Duodenal mucosa (tissue), 2 donors: ENCODE measurements at regions not wholly inside any gene's neighbourhood (a gene's known extent, or its start where the extent isn't known, plus 50 kb on each side); places are given as distances from the start of the nearest gene placed in this dataset.
A peak's percentile ranks its signal among the peaks of the same experiment; 100 is the strongest.

Experiments used
- H3K27ac ChIP-seq: one replicate; pipeline ENCODE4 v1.7.0; 2013; ENCODE audit warnings: low read depth, low read length
- H3K27me3 ChIP-seq, 2 donors: one replicate each; pipeline ENCODE4 v1.7.0; 2013; ENCODE audit warnings: low read length in 2 of 2, control low read depth in 1 of 2; ENCODE audit not compliant: insufficient read depth in 2 of 2, control insufficient read depth in 1 of 2
- H3K36me3 ChIP-seq, 2 donors: one replicate each; pipeline ENCODE4 v1.7.0; 2013; ENCODE audit warnings: low read length in 2 of 2, control low read depth in 1 of 2; ENCODE audit not compliant: insufficient read depth in 2 of 2, control insufficient read depth in 1 of 2
- H3K4me1 ChIP-seq, 2 donors: one replicate each; pipeline ENCODE4 v1.7.0; 2013; ENCODE audit warnings: low read length in 2 of 2, control low read depth in 1 of 2; ENCODE audit not compliant: insufficient read depth in 2 of 2, control insufficient read depth in 1 of 2
- H3K4me3 ChIP-seq, 2 donors: one replicate each; pipeline ENCODE4 v1.7.0; 2013; ENCODE audit warnings: low read length in 2 of 2, low read depth in 1 of 2
- H3K9ac ChIP-seq, 2 donors: one replicate each; pipeline ENCODE4 v1.7.0; 2013; ENCODE audit warnings: low read length in 2 of 2, low read depth in 1 of 2
- H3K9me3 ChIP-seq, 2 donors: one replicate each; pipeline ENCODE4 v1.7.0; 2013; ENCODE audit warnings: low read length in 2 of 2, control low read depth in 1 of 2; ENCODE audit not compliant: control insufficient read depth in 1 of 2

DNA sequence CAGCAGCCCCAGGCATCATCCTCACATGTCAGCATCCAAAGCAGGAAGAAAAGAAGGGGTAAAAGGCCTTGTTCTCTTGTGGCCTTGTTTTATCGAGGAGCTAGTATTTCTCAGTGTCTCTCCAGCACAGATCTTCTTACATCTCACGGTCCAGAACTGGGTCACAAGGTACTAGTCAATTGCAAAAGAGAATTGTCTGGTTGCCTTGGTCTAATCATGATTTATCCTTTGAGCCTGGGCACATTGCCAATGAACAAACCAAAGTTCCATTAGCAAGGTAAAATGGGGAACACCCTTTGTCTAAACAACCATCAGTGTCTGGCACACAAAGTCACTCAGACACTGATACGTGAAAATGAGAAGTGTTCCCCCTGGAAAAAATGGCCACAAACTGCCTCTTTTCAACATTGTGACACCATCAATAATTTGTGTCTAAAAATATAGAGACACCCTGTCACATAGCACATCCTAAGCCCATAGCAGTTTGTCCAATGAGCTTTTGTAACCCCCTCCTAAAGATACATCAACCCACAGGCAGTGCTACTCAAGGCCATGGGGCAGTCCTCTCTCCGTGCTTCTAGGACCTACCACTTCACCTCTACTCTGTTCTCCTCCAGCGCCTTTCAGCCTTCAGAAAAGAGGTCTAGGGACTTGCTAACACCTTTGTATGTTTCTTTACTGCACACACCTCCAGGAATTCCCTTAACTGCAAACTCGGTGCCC, 534.4 kb downstream of the MID1IP1 start:
- Histone ChIP-seq H3K4me1 (peaks cover 17 to 18% of the 10 kb centered on the region in 2 donors), H3K36me3 (no peaks in the 10 kb centered on the region), H3K27ac (no peak overlapping the region), H3K9ac (no peak overlapping the region), H3K4me3 (no peak overlapping the region), H3K27me3 (no peaks in the 10 kb centered on the region), H3K9me3 (no peaks in the 10 kb centered on the region)

DNA sequence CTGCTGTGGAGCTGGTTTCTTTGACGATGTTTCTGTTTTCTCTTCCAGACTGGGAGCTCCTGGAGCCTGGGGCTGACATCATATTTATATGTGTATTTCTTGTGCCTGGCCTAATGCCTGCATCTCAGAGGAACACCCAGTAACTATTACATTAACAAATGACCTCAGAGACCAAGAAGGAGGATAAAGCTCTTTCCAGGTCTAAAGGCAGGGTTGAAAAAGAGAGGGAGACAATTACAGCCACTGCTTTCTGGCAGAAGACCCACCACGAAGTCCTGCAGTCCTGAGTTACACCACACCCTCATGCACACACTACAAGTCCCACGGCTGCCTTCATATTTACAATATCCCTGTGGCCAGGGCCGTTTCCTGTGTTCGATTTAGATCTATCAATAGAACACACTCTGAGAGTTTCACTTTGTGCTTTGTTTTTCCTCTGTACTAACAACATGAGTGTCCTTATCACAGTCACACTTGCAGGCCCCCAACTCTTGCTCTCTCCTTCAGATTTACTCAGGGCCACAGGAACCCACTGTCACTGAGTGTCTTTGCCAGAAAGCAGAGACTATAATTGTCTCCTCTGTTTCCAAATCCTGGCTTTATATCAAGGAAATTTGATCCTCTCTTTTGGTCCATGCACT, 535.5 kb downstream of the MID1IP1 start:
- no peaks in the 10 kb centered on the region for H3K27me3 ChIP-seq
- H3K9ac ChIP-seq, result peak overlapping the region in 1 of 2 donors; percentile 32
- peaks cover 17 to 18% of the 10 kb centered on the region in 2 donors for H3K4me1 ChIP-seq
- H3K9me3 ChIP-seq, result no peaks in the 10 kb centered on the region
- no peaks in the 10 kb centered on the region for H3K36me3 ChIP-seq
- H3K4me3 ChIP-seq, result peak overlapping the region in 1 of 2 donors; percentile 10
- H3K27ac ChIP-seq, result peak overlapping the region; percentile 20

DNA sequence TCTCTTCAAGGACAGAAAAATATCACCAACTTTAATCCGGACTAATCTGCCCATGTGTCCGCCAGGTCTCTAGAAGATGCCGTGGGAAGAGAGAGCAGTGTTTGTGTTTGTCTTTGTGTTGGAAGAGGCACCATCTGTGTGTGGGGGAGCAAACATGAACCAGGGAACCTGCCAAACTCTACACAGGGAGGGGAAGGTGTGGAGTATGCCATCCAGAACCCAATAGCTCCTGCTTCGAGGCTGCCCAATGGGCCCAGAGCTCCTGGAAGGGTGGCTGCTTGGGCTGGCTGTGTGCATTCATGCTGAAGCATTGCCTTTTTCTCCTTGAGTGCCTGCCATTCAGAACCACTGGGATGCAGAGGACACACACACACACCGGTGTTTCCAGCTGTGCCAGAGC, 536.2 kb downstream of the MID1IP1 start:
- Histone ChIP-seq H3K36me3 (no peaks in the 10 kb centered on the region), H3K4me3 (no peak overlapping the region), H3K4me1 (peaks cover 17 to 18% of the 10 kb centered on the region in 2 donors), H3K9ac (no peak overlapping the region), H3K9me3 (no peaks in the 10 kb centered on the region), H3K27ac (no peak overlapping the region), H3K27me3 (no peaks in the 10 kb centered on the region)

DNA sequence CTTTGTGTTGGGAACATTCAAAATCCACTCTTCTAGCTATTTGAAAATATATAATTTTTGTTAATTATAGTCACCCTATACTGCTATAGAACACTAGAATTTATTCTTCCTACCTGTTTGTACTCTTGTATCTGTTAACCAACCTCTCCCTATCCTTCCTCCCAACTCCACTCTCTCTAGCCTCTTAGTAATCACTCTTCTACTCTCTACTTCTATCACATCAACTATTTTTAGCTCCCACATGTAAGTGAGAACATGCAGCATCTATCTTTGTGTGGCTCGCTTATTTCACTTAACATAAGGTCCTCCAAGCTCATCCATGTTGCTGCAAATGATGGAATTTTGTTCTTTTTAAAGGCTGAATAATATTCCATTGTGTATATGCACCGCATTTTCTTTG, 537.3 kb downstream of the MID1IP1 start:
- no peaks in the 10 kb centered on the region for H3K9me3 ChIP-seq
- H3K4me1 ChIP-seq, result peaks cover 17 to 18% of the 10 kb centered on the region in 2 donors
- no peak overlapping the region for H3K9ac ChIP-seq
- H3K36me3 ChIP-seq, result no peaks in the 10 kb centered on the region
- H3K27me3 ChIP-seq, result no peaks in the 10 kb centered on the region
- H3K27ac ChIP-seq, result no peak overlapping the region
- no peak overlapping the region for H3K4me3 ChIP-seq

- Histone ChIP-seq H3K9me3 (no peaks in the 10 kb centered on the region), H3K4me1 (no peaks in the 10 kb centered on the region), H3K36me3 (no peaks in the 10 kb centered on the region), H3K9ac (no peak overlapping the region), H3K27me3 (no peaks in the 10 kb centered on the region), H3K27ac (no peak overlapping the region), H3K4me3 (no peak overlapping the region)
Observed at GRCh38 chrX:39356119-39356807, 555.0 kb downstream of the MID1IP1 start.

GRCh38 chrX:39360101-39360500, 558.8 kb downstream of the MID1IP1 start:
- no peaks in the 10 kb centered on the region for H3K27me3 ChIP-seq
- no peaks in the 10 kb centered on the region for H3K4me1 ChIP-seq
- H3K27ac ChIP-seq, result no peak overlapping the region
- no peak overlapping the region for H3K9ac ChIP-seq
- no peaks in the 10 kb centered on the region for H3K9me3 ChIP-seq
- no peaks in the 10 kb centered on the region for H3K36me3 ChIP-seq
- H3K4me3 ChIP-seq, result no peak overlapping the region

DNA sequence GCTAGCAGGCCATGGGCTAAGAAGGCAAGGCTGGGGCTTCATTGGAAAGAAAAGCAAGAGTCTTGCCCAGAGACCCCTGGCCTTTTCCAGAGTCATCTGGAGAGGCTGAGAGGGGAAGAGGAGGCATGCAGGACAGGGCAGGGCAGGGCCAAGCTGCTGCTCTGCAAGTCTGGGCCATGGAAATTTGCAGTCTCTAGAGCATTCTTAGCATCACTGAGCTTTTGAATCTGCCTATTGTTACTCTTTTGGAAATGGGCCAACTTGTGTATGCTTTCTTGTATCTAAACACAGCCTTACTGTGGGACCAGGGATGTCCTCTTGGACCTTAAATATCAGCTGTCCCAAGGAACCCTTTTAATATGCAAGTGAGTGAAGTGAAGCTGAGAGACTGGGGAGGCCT, 560.5 kb downstream of the MID1IP1 start:
- no peak overlapping the region for H3K4me3 ChIP-seq
- H3K27ac ChIP-seq, result no peak overlapping the region
- H3K9me3 ChIP-seq, result no peaks in the 10 kb centered on the region
- no peaks in the 10 kb centered on the region for H3K4me1 ChIP-seq
- H3K9ac ChIP-seq, result no peak overlapping the region
- H3K36me3 ChIP-seq, result no peaks in the 10 kb centered on the region
- H3K27me3 ChIP-seq, result no peaks in the 10 kb centered on the region

GRCh38 chrX:39367416-39367815, 566.2 kb downstream of the MID1IP1 start:
- H3K27ac ChIP-seq, result peak overlapping the region; percentile 10
- H3K36me3 ChIP-seq, result no peaks in the 10 kb centered on the region
- H3K9ac ChIP-seq, result no peak overlapping the region
- H3K4me3 ChIP-seq, result no peak overlapping the region
- no peaks in the 10 kb centered on the region for H3K27me3 ChIP-seq
- no peaks in the 10 kb centered on the region for H3K9me3 ChIP-seq
- H3K4me1 ChIP-seq, result peaks cover 6 to 12% of the 10 kb centered on the region in 2 donors

DNA sequence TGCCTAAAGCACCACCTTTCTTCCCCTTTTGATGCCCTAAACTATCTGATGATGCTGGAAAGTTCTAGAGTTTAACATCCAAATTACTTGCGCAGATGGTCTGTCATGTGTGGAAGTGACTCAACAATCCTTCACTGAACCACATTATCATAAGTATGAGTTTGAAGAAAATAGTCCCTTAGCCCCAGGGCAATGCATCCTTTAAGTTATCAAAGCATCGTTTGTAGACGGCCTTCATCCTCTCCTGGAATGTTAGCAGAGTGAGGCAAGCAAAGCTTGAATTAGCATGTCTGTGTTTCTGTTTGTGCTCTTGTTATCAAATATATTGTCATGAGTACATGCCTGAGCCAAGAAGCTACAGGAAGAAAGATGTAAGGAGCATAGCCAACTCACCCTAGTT, 570.9 kb downstream of the MID1IP1 start:
- H3K4me1 ChIP-seq, result peaks cover 6 to 12% of the 10 kb centered on the region in 2 donors
- H3K9me3 ChIP-seq, result no peaks in the 10 kb centered on the region
- H3K36me3 ChIP-seq, result no peaks in the 10 kb centered on the region
- H3K27ac ChIP-seq, result no peak overlapping the region
- H3K4me3 ChIP-seq, result no peak overlapping the region
- H3K27me3 ChIP-seq, result no peaks in the 10 kb centered on the region
- no peak overlapping the region for H3K9ac ChIP-seq

DNA sequence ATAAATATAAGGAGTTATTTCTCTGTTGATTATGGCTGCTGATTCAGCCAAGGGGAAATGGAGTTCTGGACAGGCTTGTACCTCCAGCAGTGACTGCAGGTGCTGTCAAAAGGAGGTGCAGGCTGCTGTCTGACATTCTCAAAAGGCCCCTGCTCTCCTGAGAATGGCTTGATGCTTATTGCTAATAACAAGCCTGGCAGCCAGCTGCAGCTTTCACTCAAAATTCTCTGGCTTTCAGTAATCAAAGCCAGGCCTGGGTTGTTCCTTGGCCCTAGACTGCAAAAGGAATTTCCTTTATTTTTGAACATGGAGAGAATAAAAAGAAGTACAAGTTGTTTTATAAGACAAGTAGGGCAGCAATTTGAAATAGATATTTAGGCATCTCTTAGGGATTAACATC, 575.9 kb downstream of the MID1IP1 start:
- Histone ChIP-seq H3K27ac (no peak overlapping the region), H3K4me1 (no peaks in the 10 kb centered on the region)

More for the DNA sequence above, 575.9 kb downstream of the MID1IP1 start:
- Histone ChIP-seq H3K36me3 (no peaks in the 10 kb centered on the region), H3K27me3 (no peaks in the 10 kb centered on the region), H3K9ac (no peak overlapping the region), H3K9me3 (no peaks in the 10 kb centered on the region), H3K4me3 (no peak overlapping the region)
